Keratinocyte (primary cell): ENCODE measurements at regions not wholly inside any gene's neighbourhood (a gene's known extent, or its start where the extent isn't known, plus 50 kb on each side); places are given as distances from the start of the nearest gene placed in this dataset.

Source experiments
- DNase-seq: peaks from one replicate; pipeline ENCODE4 v3.0.0-alpha.2; 2011; ENCODE audit warnings: low read depth, missing footprints, low spot score
- FAIRE-seq: peaks from 2 replicates; lab custom pipeline; 2011; peaks lifted over from hg19 to GRCh38; lab: Jason Lieb, UNC
- H2AFZ ChIP-seq: 2 replicates; pipeline ENCODE4 v1.6.0; 2012; ENCODE audit warnings: low read length, control low read depth, inconsistent platforms; ENCODE audit not compliant: control insufficient read depth
- H3K27ac ChIP-seq: 2 replicates; pipeline ENCODE4 v1.5.1; 2011; ENCODE audit warnings: low read length; ENCODE audit not compliant: control insufficient read depth, insufficient read depth
- H3K27me3 ChIP-seq: 3 replicates; pipeline ENCODE4 v1.6.0; 2011; ENCODE audit warnings: low read length; ENCODE audit not compliant: control insufficient read depth, insufficient read depth; ENCODE audit errors: extremely low read depth
- H3K36me3 ChIP-seq, 2 experiments: 2 replicates in 1 of 2; 3 replicates in 1 of 2; pipeline ENCODE4 v1.5.1; 2011; ENCODE audit warnings: low read length in 2 of 2, mild to moderate bottlenecking in 1 of 2; ENCODE audit not compliant: control insufficient read depth in 2 of 2, insufficient read depth in 2 of 2; ENCODE audit errors: extremely low read depth in 1 of 2
- H3K4me1 ChIP-seq: 3 replicates; pipeline ENCODE4 v1.5.1; 2011; ENCODE audit warnings: low read length; ENCODE audit not compliant: control insufficient read depth, insufficient read depth; ENCODE audit errors: extremely low read depth
- H3K4me2 ChIP-seq: 3 replicates; pipeline ENCODE4 v1.6.0; 2011; ENCODE audit warnings: low read depth, low read length; ENCODE audit not compliant: control insufficient read depth, insufficient read depth; ENCODE audit errors: extremely low read depth
- H3K4me3 ChIP-seq, 3 experiments: fragments of 200-600 bp in 1 of 3; sonication (generic) in 1 of 3; 2 replicates in 2 of 3; 3 replicates in 1 of 3; pipeline ENCODE4 v1.5.1; 2011 to 2016; ENCODE audit warnings: low read length in 3 of 3, mild to moderate bottlenecking in 3 of 3, control low read depth in 2 of 3, inconsistent platforms in 1 of 3, low read depth in 1 of 3, mixed read lengths in 1 of 3, mixed run types in 1 of 3, moderate library complexity in 1 of 3; ENCODE audit not compliant: control insufficient read depth in 2 of 3, insufficient read depth in 2 of 3; ENCODE audit errors: extremely low read depth in 1 of 3
- H3K79me2 ChIP-seq: 2 replicates; pipeline ENCODE4 v1.6.0; 2012; ENCODE audit warnings: low read length; ENCODE audit not compliant: control insufficient read depth, insufficient read depth
- H3K9ac ChIP-seq: 3 replicates; pipeline ENCODE4 v1.6.0; 2011; ENCODE audit warnings: low read length; ENCODE audit not compliant: control insufficient read depth, insufficient read depth; ENCODE audit errors: extremely low read depth
- H3K9me1 ChIP-seq: 3 replicates; pipeline ENCODE4 v1.6.0; 2011; ENCODE audit warnings: low read length; ENCODE audit not compliant: control insufficient read depth, insufficient read depth; ENCODE audit errors: extremely low read depth
- H3K9me3 ChIP-seq: 2 replicates; pipeline ENCODE4 v1.5.1; 2012; ENCODE audit warnings: low read depth, low read length; ENCODE audit not compliant: control insufficient read depth
- H4K20me1 ChIP-seq: 3 replicates; pipeline ENCODE4 v1.6.0; 2011; ENCODE audit warnings: low read length; ENCODE audit not compliant: control insufficient read depth, insufficient read depth; ENCODE audit errors: extremely low read depth
- EZH2 ChIP-seq: IDR thresholded peaks from one replicate; pipeline ENCODE4 v1.6.1; 2012; ENCODE audit warnings: inconsistent platforms, mild to moderate bottlenecking, low read length, moderate library complexity
- dilution Hi-C: fragments of 300-500 bp; cut with MboI; formaldehyde crosslinking; loops from one replicate; pipeline ENCODE4 v1.7.0; 2020; ENCODE audit warnings: low sequenced_read_pairs; ENCODE audit not compliant: extremely low pct_ligation_motif_present
- TF ChIP-seq, protein P1 (sequence below), 3 experiments: IDR thresholded peaks in 1 of 3; conservative IDR thresholded peaks in 1 of 3; optimal IDR thresholded peaks in 1 of 3; 2 replicates in 2 of 3; 3 replicates in 1 of 3; pipeline versions ENCODE3 to v1.5.1; 2011; ENCODE audit warnings: low read length in 3 of 3, mild to moderate bottlenecking in 3 of 3, moderate library complexity in 2 of 3, control low read depth in 1 of 3, inconsistent platforms in 1 of 3; ENCODE audit not compliant: insufficient read depth in 2 of 3; ENCODE audit errors: extremely low read depth in 1 of 3

DNA sequence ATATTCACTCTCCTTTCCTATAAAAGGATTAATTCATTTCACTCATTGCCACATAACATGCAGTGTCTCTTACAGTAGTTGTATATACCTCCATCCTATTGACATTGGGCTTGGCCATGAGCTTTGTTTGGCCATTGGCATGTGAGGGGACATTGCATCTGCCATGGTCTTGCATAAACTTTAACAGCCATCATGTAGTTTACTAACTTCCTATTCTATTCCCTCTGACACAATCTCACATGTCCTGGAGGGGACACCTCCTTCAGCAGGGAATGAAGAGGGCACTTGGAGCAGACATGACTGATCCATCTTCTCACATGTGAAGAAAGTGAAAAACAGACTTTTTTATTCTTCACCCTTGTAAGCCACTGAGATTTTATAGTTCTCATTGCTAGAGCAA, 115.5 kb upstream of the MARCKS start:
- dilution Hi-C loops, result no loop called here
- DNase-seq (no peak), FAIRE-seq (no peak)
- Histone ChIP-seq H3K36me3 (no peaks in the 10 kb centered on the region), H3K9me1 (no peaks in the 10 kb centered on the region), H4K20me1 (no peaks in the 10 kb centered on the region), H3K27ac (no peak overlapping the region), H3K4me1 (no peaks in the 10 kb centered on the region), H3K4me2 (no peak overlapping the region), H3K79me2 (no peaks in the 10 kb centered on the region), H3K9me3 (no peaks in the 10 kb centered on the region), H2AFZ (no peak overlapping the region), H3K9ac (no peak overlapping the region), H3K27me3 (no peaks in the 10 kb centered on the region), H3K4me3 (no peak overlapping the region)
- TF ChIP-seq, protein P1, sequence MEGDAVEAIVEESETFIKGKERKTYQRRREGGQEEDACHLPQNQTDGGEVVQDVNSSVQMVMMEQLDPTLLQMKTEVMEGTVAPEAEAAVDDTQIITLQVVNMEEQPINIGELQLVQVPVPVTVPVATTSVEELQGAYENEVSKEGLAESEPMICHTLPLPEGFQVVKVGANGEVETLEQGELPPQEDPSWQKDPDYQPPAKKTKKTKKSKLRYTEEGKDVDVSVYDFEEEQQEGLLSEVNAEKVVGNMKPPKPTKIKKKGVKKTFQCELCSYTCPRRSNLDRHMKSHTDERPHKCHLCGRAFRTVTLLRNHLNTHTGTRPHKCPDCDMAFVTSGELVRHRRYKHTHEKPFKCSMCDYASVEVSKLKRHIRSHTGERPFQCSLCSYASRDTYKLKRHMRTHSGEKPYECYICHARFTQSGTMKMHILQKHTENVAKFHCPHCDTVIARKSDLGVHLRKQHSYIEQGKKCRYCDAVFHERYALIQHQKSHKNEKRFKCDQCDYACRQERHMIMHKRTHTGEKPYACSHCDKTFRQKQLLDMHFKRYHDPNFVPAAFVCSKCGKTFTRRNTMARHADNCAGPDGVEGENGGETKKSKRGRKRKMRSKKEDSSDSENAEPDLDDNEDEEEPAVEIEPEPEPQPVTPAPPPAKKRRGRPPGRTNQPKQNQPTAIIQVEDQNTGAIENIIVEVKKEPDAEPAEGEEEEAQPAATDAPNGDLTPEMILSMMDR (optimal IDR thresholded peaks at IDR 0.05 in 1 of 3, IDR thresholded peaks at IDR 0.05 in 1 of 3, conservative IDR thresholded peaks at IDR 0.05 in 1 of 3; ENCODE audit: extremely low read depth in 1 of 3, insufficient read depth in 2 of 3, low read length in 3 of 3), result no peak
- TF ChIP-seq EZH2, result no peak

DNA sequence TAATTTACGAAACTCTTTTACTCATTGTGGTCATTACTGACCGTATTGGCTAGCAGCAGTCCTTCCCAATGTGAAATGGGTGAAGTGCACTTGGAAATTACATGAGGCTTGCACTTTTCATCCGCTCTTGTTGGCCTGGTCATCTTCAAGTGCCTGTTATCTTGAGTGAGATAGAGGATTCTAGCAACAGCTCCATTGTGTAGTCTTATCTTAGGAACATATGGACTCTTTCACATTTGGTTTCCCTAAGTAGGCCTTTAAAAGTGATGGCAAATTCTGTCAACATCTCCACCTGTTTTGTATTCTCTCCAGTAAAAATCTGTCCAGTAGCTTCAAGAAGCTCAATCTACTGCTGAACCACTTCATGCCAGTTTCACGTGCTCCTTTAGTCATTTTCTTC, 114.8 kb upstream of the MARCKS start:
- no peaks in the 10 kb centered on the region for H3K79me2 ChIP-seq
- H4K20me1 ChIP-seq, result no peaks in the 10 kb centered on the region
- TF ChIP-seq, protein P1 (optimal IDR thresholded peaks at IDR 0.05 in 1 of 3, IDR thresholded peaks at IDR 0.05 in 1 of 3, conservative IDR thresholded peaks at IDR 0.05 in 1 of 3; ENCODE audit: extremely low read depth in 1 of 3, insufficient read depth in 2 of 3, low read length in 3 of 3), result no peak
- no peak for TF ChIP-seq EZH2
- dilution Hi-C loops, result no loop called here
- no peak overlapping the region for H2AFZ ChIP-seq
- no peaks in the 10 kb centered on the region for H3K9me3 ChIP-seq
- no peaks in the 10 kb centered on the region for H3K9me1 ChIP-seq
- no peak overlapping the region for H3K4me2 ChIP-seq
- no peak for FAIRE-seq
- no peaks in the 10 kb centered on the region for H3K36me3 ChIP-seq
- no peaks in the 10 kb centered on the region for H3K4me1 ChIP-seq
- no peak overlapping the region for H3K27ac ChIP-seq
- H3K4me3 ChIP-seq, result no peak overlapping the region
- H3K9ac ChIP-seq, result no peak overlapping the region
- no peak for DNase-seq
- H3K27me3 ChIP-seq, result no peaks in the 10 kb centered on the region
